HG03097 (cell line): ENCODE measurements at regions not wholly inside any gene's neighbourhood (a gene's known extent, or its start where the extent isn't known, plus 50 kb on each side); places are given as distances from the start of the nearest gene placed in this dataset.
"Not testable (repeated sequence)": the region's sequence is repeated elsewhere in the genome, so short reads cannot be mapped to it uniquely, and the experiment has no call there.

ENCODE experiments used
- ATAC-seq: cut with Tn5 transposase; IDR thresholded peaks from one replicate; pipeline ENCODE4 v1.9.1; 2021; ENCODE audit not compliant: unreplicated experiment, low FRiP score

DNA sequence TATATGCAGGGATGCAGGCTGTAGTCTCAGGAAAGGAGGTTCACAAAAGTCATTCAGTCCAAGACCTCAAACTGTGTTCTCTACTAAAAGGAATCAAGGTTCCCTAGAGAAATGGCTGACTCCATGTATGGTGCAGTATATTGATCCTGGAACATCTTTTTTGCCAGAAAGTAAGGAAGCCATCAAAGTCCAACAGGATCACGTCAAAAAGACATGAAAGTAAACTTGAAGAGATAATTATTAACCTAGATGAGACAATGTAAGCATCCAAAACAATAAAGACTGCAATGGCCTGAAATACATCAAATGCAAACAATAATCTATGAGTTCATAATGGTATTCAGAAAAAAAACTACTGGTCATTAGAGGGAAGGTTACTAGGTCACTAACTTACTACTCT lies 115.6 kb upstream of the FABP2 start:
- ATAC-seq = not testable (repeated sequence)

- not testable (repeated sequence) for ATAC-seq
Measured at GRCh38 chr4:119408561-119409224, 86.8 kb upstream of the FABP2 start.

DNA sequence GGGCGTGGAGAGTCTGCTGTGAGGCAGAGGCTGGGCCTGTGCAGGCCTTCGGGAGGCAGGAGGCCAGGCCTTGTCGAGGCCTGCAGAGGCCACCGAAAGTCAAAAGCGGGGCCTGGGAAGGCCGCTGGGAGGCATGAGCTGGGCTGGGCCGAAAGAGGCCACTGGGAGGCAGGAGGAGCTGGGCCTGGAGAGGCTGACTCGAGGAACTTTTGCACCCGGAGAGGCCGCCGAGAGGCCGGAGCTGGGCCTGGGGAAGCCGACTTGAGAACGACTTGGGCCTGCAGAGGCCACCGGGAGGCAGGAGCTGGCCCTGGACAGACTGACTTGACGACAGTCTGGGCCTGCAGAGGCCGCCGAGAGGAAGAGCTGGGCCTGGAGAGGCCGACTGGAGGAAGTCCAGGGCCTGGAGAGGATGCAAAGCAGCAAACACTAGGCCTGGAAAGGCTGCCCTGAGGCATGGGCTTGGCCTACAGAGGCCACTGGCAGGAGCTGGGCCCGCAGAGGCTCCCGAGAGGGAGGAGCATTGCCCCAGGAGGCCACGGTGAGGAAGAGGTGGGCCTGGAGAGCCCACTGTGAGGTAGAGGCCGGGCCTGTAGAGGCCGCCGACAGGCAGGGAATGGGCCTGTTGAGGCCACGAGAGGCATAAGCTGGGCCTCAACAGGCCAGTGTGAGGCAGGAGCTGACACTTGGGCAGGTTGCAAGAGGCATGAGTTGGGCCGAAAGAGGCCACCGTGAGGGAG lies 85.0 kb upstream of the FABP2 start:
- ATAC-seq = not testable (repeated sequence)

- not testable (repeated sequence) for ATAC-seq
Measured at GRCh38 chr4:119406041-119406440, 84.1 kb upstream of the FABP2 start.

DNA sequence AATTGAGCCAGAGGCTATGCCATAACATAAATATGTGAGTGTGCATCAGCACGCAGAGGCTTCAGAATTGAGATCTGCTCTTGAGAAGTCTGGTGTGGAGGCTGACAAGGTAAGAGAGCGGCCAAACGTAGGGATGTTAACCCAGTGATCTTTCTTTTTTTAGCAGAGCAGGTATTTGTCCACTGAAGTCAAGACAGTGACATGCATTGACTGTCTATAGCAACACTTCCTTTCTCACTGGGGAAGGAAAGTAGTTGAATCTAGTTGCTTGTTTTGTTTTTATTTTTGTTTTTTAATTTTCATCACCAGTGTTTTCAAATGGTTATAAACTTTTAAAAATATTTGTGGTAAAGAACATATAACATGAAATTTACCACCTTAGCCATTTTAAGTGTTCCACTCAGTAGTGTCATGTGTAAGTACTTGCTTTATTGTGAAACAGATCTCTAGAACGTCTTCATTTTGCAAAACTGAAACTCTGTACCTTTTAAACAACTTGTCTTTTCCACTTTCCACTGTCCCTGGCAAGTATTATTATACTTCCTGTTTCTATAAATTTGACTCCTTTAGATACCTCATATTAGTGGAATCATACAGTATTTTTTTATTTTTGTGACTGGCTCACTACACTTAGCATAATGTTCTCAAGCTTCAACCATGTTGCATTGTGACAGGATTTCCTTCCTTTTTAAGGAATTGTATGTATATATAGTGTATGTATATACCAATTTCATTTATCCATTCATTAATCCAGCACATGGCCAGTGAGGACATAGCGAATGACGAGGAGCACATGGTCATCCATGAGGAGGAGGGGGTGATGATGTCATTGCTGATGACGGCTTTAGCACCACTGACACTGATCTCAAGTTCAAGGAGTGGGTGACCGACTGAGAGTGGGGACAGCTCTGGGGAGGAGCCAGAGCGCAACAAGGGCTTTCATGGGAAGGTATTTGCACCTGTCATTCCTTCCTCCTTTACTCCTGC lies 80.7 kb upstream of the FABP2 start:
- ATAC-seq = peak; percentile 59

DNA sequence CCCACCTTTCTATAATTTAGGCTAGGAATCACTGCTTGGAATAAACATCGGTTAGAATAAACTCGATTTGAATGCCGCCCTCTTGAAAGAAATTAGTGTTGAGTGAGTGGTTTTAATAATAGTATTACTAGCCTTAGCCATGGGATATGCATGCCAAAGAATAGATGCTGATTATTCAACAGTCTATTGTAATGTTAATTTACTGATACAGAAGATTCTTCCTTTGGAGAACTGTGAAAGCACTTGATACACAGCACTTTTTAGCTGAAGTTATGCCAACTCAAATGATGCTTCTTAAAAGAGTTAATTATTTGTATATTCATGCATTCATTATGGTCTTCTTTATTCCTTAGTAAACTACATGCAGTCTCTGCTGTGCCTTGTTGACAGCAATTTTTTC lies 73.8 kb upstream of the FABP2 start:
- ATAC-seq = not testable (repeated sequence)

DNA sequence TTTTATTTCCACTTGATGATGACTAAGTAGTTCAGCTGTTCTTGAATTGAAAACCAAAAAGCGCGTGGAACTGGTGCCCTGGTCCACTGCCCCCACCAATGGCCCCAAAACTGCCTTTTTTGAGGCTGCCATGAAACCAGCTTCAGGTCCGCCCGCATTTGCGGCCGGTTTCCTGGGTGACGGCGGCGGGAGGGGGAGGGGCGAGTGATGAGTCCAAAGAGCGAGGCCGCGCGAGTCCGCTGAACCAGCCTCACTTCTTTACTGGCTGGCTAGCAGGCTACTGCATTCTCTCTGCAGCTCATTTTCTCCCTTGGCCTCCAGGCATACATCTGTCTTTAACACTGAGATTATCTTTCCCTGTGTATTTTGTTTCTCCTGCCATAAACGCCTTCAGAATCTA lies 72.9 kb upstream of the FABP2 start:
- ATAC-seq = no peak

DNA sequence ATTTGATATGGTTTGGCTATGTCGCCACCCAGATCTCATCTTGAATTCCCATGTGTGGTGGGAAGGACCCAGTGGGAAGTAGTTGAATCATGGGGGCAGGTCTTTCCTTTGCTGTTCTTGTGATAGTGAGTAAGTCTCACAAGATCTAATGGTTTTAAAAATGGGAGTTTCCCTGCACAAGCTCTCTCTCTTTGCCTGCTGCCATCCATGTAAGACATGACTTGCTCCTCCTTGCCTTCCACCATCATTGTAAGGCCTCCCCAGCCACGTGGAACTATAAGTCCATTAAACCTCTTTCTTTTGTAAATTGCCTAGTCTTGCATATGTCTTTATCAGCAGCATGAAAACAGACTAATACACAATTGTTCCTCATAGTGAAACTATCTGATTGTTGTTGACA lies 66.9 kb upstream of the FABP2 start:
- not testable (repeated sequence) for ATAC-seq

DNA sequence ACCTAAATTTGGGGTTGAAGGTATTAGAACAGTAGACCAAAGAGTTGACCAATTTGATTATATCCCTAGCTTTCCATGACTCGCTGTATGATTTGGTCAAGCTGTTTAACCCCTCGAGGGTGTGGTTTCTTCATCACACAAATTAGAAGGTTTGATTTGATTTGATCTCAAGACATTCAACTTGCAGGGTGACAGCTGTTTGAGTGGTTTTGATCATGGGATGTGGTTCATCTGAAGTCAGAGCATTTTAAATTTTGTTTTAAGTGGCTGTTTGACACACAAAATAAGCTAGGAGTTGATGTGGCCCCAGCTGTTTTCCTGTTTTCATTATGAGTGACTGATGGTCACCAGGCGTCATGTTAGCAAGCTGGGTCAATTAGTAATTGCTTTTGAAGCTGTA lies 52.7 kb upstream of the FABP2 start:
- ATAC-seq = not testable (repeated sequence)

DNA sequence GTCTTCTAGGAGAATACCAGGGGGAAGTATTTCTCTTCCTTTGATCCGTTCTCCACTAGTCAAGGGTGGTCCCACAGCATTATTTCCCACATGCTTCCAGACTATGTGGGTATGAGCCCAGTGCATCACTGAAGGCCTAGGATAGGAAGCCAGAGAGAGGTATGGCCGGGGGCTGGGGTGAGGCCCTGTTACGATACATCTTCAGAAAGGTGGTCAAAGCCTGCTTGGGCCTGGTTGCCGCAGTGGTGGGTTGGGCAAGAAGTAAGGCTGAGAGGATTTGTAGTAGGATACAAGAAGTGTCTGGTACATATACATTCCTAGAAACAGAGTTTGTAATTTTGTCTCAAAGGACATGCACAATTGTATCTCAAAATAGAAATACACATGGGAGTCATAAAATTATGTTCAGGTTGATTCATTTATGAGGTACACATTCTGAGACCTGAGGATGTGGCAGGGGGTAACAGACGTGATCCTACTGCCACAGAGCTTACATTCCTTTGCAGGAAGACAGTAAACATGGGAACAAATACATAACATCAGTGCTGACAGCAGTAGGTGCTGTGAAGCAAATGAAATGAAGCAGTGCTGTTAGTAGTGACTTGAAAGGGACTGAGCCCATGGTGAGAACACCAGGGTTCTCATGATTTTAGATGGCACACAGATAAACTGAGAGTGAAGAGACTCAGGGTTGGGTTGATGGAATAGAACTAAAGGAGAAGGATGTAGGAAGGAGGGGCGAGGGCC lies 50.6 kb upstream of the FABP2 start:
- ATAC-seq = not testable (repeated sequence)
